ENCODE measurements at regions not wholly inside any gene's neighbourhood (a gene's known extent, or its start where the extent isn't known, plus 50 kb on each side); places are given as distances from the start of the nearest gene placed in this dataset.
A peak's percentile ranks its signal among the peaks of the same experiment; 100 is the strongest.

GRCh38 chr15:79373113-79373512 is 59.0 kb upstream of the MINAR1 start:
- DNase-seq (ENCODE audit: low read depth in 2 of 2) = no peak

- DNase-seq (ENCODE audit: low read depth in 2 of 2) = no peak
Measured at GRCh38 chr15:79373728-79374127, 58.4 kb upstream of the MINAR1 start.

- DNase-seq (ENCODE audit: low read depth in 2 of 2) = no peak
Measured at GRCh38 chr15:79376383-79376782, 55.8 kb upstream of the MINAR1 start.

GRCh38 chr15:79378394-79379109 is 53.6 kb upstream of the MINAR1 start:
- no peak for DNase-seq (ENCODE audit: low read depth in 2 of 2)

GRCh38 chr15:79380755-79381497 is 51.2 kb upstream of the MINAR1 start:
- DNase-seq (ENCODE audit: low read depth in 2 of 2) = peak; percentile 64 to 66

- DNase-seq (ENCODE audit: low read depth in 2 of 2) = no peak
Measured at GRCh38 chr15:79381593-79381992, 50.5 kb upstream of the MINAR1 start.
